Ovary (tissue), 7 donors: ENCODE measurements at regions not wholly inside any gene's neighbourhood (a gene's known extent, or its start where the extent isn't known, plus 50 kb on each side); places are given as distances from the start of the nearest gene placed in this dataset.

Source experiments
- DNase-seq, 5 donors: peaks; one replicate each; pipeline ENCODE4 v3.0.0-alpha.2; 2019 to 2020
- H3K27ac ChIP-seq, 2 donors: fragments of 200-600 bp; one replicate each; pipeline versions ENCODE4 v1.5.1 to v1.8.0; 2019 to 2022
- H3K27me3 ChIP-seq: fragments of 200-600 bp; one replicate; pipeline ENCODE4 v1.8.0; 2022
- H3K36me3 ChIP-seq: fragments of 200-600 bp; sonication (generic); one replicate; pipeline ENCODE4 v1.5.1; 2019
- H3K4me1 ChIP-seq: one replicate; pipeline ENCODE4 v1.8.1; 2013; ENCODE audit warnings: mild to moderate bottlenecking, moderate library complexity; ENCODE audit not compliant: insufficient read depth
- H3K4me3 ChIP-seq: fragments of 200-600 bp; sonication (generic); one replicate; pipeline ENCODE4 v1.5.1; 2017
- H3K9me3 ChIP-seq, 2 donors: fragments of 200-600 bp in 1 of 2; sonication (generic) in 1 of 2; one replicate each; pipeline versions ENCODE4 v1.5.1 to v1.8.1; 2013 to 2019; ENCODE audit warnings: mild to moderate bottlenecking in 1 of 2, moderate library complexity in 1 of 2
- CTCF ChIP-seq, 3 donors: fragments of 450-650 bp in 2 of 3; fragments of 200-600 bp in 1 of 3; IDR thresholded peaks; one replicate each; pipeline versions ENCODE4 v1.5.1 to v1.8.0; 2016 to 2022; ENCODE audit warnings: antibody characterized with exemption in 3 of 3, mild to moderate bottlenecking in 1 of 3
- EP300 ChIP-seq: sonication (generic); formaldehyde crosslinking; IDR thresholded peaks from one replicate; pipeline ENCODE4 v1.6.1; 2017; ENCODE audit warnings: antibody characterized with exemption
- POLR2A ChIP-seq: fragments of 450-650 bp; IDR thresholded peaks from one replicate; pipeline ENCODE4 v1.6.1; 2017; ENCODE audit warnings: antibody characterized with exemption, mild to moderate bottlenecking, moderate library complexity
- WGBS, 3 donors: extraction: QIAGEN DNeasy Blood & Tissue Kit in 1 of 3; methylation state at CpG; one replicate each; pipeline versions ENCODE4 v1.1.5 to v1.1.7; 2013 to 2017; 5-methylcytosine and 5-hydroxymethylcytosine counted together
- intact Hi-C, 4 donors: fragments of 100-400 bp; cut with DNase I; formaldehyde crosslinking; loops; one replicate each; pipeline versions ENCODE4 v1.11.0 to v1.15.1; 2022 to 2023
- donor health status: DM: no; HTN: no; CAD: no; lungs with moderate emphysema.
- donor health status: DM: no; HTN: no; CAD: no.
- donor health status: Bipolar disorder and iron deficiency.
- donor health status: DM: no; HTN: no; CAD: no.
- donor health status: DM: yes; HTN: yes; CAD: no.

- no peaks in the 10 kb centered on the region for H3K27me3 ChIP-seq
- no peak for TF ChIP-seq CTCF (IDR thresholded peaks at IDR 0.05)
- TF ChIP-seq POLR2A, result no peak
- TF ChIP-seq EP300, result no peak
- no peak overlapping the region for H3K27ac ChIP-seq
- no peaks in the 10 kb centered on the region for H3K36me3 ChIP-seq
- intact Hi-C loops, result no loop called here
- no peak for DNase-seq
- no peak overlapping the region for H3K4me3 ChIP-seq
- WGBS, 3 donors, result 77 to 87% (median 85%) methylated on average over 5 of the region's 5 CpGs
- no peaks in the 10 kb centered on the region for H3K9me3 ChIP-seq
- no peaks in the 10 kb centered on the region for H3K4me1 ChIP-seq
Observed at GRCh38 chr6:167747645-167748044, 79.1 kb upstream of the AFDN start.

- no peak for DNase-seq
- Histone ChIP-seq H3K27me3 (no peaks in the 10 kb centered on the region), H3K9me3 (no peaks in the 10 kb centered on the region), H3K4me3 (no peak overlapping the region), H3K27ac (no peak overlapping the region), H3K36me3 (no peaks in the 10 kb centered on the region), H3K4me1 (no peaks in the 10 kb centered on the region)
- WGBS, 3 donors, result 84 to 94% (median 86%) methylated on average over 11 of the region's 11 CpGs
- intact Hi-C loops, result no loop called here
- TF ChIP-seq POLR2A (no peak), CTCF (IDR thresholded peaks at IDR 0.05) (no peak), EP300 (no peak)
Observed at GRCh38 chr6:167748046-167748445, 78.7 kb upstream of the AFDN start.

GRCh38 chr6:167748458-167749379, 78.0 kb upstream of the AFDN start:
- intact Hi-C loops, result no loop called here
- 79 to 82% (median 80%) methylated on average over 26 of the region's 26 CpGs for WGBS, 3 donors

GRCh38 chr6:167750956-167751358, 75.8 kb upstream of the AFDN start:
- WGBS, 3 donors, result 63 to 77% (median 67%) methylated on average over 4 of the region's 4 CpGs
- intact Hi-C loops, result no loop called here
- H3K27ac ChIP-seq, result no peak overlapping the region
- H3K9me3 ChIP-seq, result no peaks in the 10 kb centered on the region
- no peaks in the 10 kb centered on the region for H3K4me1 ChIP-seq
- no peak for TF ChIP-seq CTCF (IDR thresholded peaks at IDR 0.05)
- TF ChIP-seq EP300, result no peak
- TF ChIP-seq POLR2A, result no peak
- no peak overlapping the region for H3K4me3 ChIP-seq
- peak in 1 of 5 donors; percentile 60 for DNase-seq
- no peaks in the 10 kb centered on the region for H3K36me3 ChIP-seq
- H3K27me3 ChIP-seq, result no peaks in the 10 kb centered on the region

More at GRCh38 chr6:167748458-167749379, 78.0 kb upstream of the AFDN start:
- no peak for DNase-seq
- no peaks in the 10 kb centered on the region for H3K4me1 ChIP-seq
- no peak overlapping the region for H3K27ac ChIP-seq
- H3K9me3 ChIP-seq, result no peaks in the 10 kb centered on the region
- no peaks in the 10 kb centered on the region for H3K27me3 ChIP-seq
- TF ChIP-seq POLR2A, result no peak
- no peak for TF ChIP-seq EP300
- no peak for TF ChIP-seq CTCF (IDR thresholded peaks at IDR 0.05)
- no peaks in the 10 kb centered on the region for H3K36me3 ChIP-seq
- no peak overlapping the region for H3K4me3 ChIP-seq
